ENCODE measurements at regions not wholly inside any gene's neighbourhood (a gene's known extent, or its start where the extent isn't known, plus 50 kb on each side); places are given as distances from the start of the nearest gene placed in this dataset.

GRCh38 chr11:20249796-20250195 lies 89.5 kb upstream of the DBX1 start:
- Histone ChIP-seq H3K27ac (no peak overlapping the region), H3K9me3 (no peaks in the 10 kb centered on the region), H3K36me3 (no peaks in the 10 kb centered on the region), H3K4me1 (no peaks in the 10 kb centered on the region), H3K4me3 (no peak overlapping the region), H3K27me3 (peaks cover 16% of the 10 kb centered on the region)
- DNase-seq (no peak), ATAC-seq (no peak)
- intact Hi-C loops (cut with DNase I): no loop called here
- TF ChIP-seq CTCF (IDR thresholded peaks at IDR 0.05): no peak

GRCh38 chr11:20249378-20249777 lies 89.1 kb upstream of the DBX1 start:
- Histone ChIP-seq H3K9me3 (no peaks in the 10 kb centered on the region), H3K36me3 (no peaks in the 10 kb centered on the region), H3K4me1 (no peaks in the 10 kb centered on the region), H3K27me3 (peaks cover 16% of the 10 kb centered on the region), H3K27ac (no peak overlapping the region), H3K4me3 (no peak overlapping the region)
- DNase-seq (no peak), ATAC-seq (no peak)
- TF ChIP-seq CTCF (IDR thresholded peaks at IDR 0.05): no peak
- intact Hi-C loops (cut with DNase I): no loop called here

- no peak overlapping the region for H3K4me3 ChIP-seq
- TF ChIP-seq CTCF (IDR thresholded peaks at IDR 0.05): no peak
- intact Hi-C loops (cut with DNase I): no loop called here
- no peaks in the 10 kb centered on the region for H3K9me3 ChIP-seq
- DNase-seq (no peak), ATAC-seq (no peak)
- no peaks in the 10 kb centered on the region for H3K4me1 ChIP-seq
- no peaks in the 10 kb centered on the region for H3K36me3 ChIP-seq
- peaks cover 19% of the 10 kb centered on the region for H3K27me3 ChIP-seq
- H3K27ac ChIP-seq: no peak overlapping the region
Observed at GRCh38 chr11:20248871-20249270, 88.6 kb upstream of the DBX1 start.

- Histone ChIP-seq H3K27me3 (peaks cover 19% of the 10 kb centered on the region), H3K4me3 (no peak overlapping the region), H3K27ac (no peak overlapping the region), H3K9me3 (no peaks in the 10 kb centered on the region), H3K36me3 (no peaks in the 10 kb centered on the region), H3K4me1 (no peaks in the 10 kb centered on the region)
- intact Hi-C loops (cut with DNase I): no loop called here
- ATAC-seq: no peak
- TF ChIP-seq CTCF (IDR thresholded peaks at IDR 0.05): no peak
- no peak for DNase-seq
Observed at GRCh38 chr11:20248121-20248772, 88.0 kb upstream of the DBX1 start.

GRCh38 chr11:20247591-20248007 lies 87.3 kb upstream of the DBX1 start:
- H3K27me3 ChIP-seq: peaks cover 19% of the 10 kb centered on the region
- H3K9me3 ChIP-seq: no peaks in the 10 kb centered on the region
- no peak overlapping the region for H3K4me3 ChIP-seq
- DNase-seq (no peak), ATAC-seq (no peak)
- H3K27ac ChIP-seq: no peak overlapping the region
- intact Hi-C loops (cut with DNase I): no loop called here
- no peak for TF ChIP-seq CTCF (IDR thresholded peaks at IDR 0.05)
- H3K36me3 ChIP-seq: no peaks in the 10 kb centered on the region
- H3K4me1 ChIP-seq: no peaks in the 10 kb centered on the region

- intact Hi-C loops (cut with DNase I): no loop called here
- DNase-seq: no peak
- H3K27me3 ChIP-seq: peaks cover 14% of the 10 kb centered on the region
- H3K4me1 ChIP-seq: no peaks in the 10 kb centered on the region
- H3K4me3 ChIP-seq: no peak overlapping the region
- TF ChIP-seq CTCF (IDR thresholded peaks at IDR 0.05): no peak
- no peak overlapping the region for H3K27ac ChIP-seq
- H3K9me3 ChIP-seq: no peaks in the 10 kb centered on the region
- no peaks in the 10 kb centered on the region for H3K36me3 ChIP-seq
- ATAC-seq: no peak
Observed at GRCh38 chr11:20243974-20244373, 83.7 kb upstream of the DBX1 start.

Data from upper lobe of right lung (tissue), 1 donor.